ENCODE measurements at regions not wholly inside any gene's neighbourhood (a gene's known extent, or its start where the extent isn't known, plus 50 kb on each side); places are given as distances from the start of the nearest gene placed in this dataset.

DNA sequence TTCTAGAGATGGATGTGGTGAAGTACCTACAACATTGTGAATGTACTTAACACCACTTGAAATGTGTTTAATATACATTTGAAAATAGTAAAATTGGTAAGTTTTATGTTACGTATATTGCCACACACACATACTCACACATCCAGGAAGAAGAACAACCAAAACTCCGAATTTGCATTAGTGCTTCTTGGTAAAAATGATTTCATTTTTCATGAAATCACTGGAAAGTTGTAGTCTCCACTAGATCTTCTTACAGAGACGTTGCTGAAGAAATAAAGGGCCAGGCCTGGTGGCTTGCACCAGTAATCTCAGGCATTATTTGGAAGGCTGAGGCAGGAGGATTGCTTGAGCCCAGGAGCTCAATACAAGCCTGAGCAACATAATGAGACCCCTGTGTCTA is 118.6 kb upstream of the ZNF608 start:
- H3K4me1 Mint-ChIP-seq (ENCODE audit: low read depth, unreplicated experiment): peaks cover 16% of the 10 kb centered on the region
- no peaks in the 10 kb centered on the region for H3K36me3 Mint-ChIP-seq (ENCODE audit: insufficient read depth, unreplicated experiment)
- no peaks in the 10 kb centered on the region for H3K27me3 Mint-ChIP-seq (ENCODE audit: unreplicated experiment)
- intact Hi-C loops (cut with micrococcal nuclease; ENCODE audit: unreplicated experiment): no loop called here
- TF ChIP-seq, protein P1, sequence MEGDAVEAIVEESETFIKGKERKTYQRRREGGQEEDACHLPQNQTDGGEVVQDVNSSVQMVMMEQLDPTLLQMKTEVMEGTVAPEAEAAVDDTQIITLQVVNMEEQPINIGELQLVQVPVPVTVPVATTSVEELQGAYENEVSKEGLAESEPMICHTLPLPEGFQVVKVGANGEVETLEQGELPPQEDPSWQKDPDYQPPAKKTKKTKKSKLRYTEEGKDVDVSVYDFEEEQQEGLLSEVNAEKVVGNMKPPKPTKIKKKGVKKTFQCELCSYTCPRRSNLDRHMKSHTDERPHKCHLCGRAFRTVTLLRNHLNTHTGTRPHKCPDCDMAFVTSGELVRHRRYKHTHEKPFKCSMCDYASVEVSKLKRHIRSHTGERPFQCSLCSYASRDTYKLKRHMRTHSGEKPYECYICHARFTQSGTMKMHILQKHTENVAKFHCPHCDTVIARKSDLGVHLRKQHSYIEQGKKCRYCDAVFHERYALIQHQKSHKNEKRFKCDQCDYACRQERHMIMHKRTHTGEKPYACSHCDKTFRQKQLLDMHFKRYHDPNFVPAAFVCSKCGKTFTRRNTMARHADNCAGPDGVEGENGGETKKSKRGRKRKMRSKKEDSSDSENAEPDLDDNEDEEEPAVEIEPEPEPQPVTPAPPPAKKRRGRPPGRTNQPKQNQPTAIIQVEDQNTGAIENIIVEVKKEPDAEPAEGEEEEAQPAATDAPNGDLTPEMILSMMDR (IDR thresholded peaks at IDR 0.05; ENCODE audit: unreplicated experiment): no peak
- H3K27ac Mint-ChIP-seq (ENCODE audit: unreplicated experiment): no peak overlapping the region
- H3K9me3 Mint-ChIP-seq (ENCODE audit: low read depth, unreplicated experiment): no peaks in the 10 kb centered on the region
- H3K4me3 Mint-ChIP-seq (ENCODE audit: low read depth, unreplicated experiment): no peak overlapping the region
- CTCF ChIA-PET: interaction anchor here (0.7 kb wide), 1 partner anchor 1161 kb away, joined by 3 read pairs; no protein-coding TSS in a partner anchor
- BruUV-seq (replicated peaks): no TSS peak
- DNase-seq: no peak

DNA sequence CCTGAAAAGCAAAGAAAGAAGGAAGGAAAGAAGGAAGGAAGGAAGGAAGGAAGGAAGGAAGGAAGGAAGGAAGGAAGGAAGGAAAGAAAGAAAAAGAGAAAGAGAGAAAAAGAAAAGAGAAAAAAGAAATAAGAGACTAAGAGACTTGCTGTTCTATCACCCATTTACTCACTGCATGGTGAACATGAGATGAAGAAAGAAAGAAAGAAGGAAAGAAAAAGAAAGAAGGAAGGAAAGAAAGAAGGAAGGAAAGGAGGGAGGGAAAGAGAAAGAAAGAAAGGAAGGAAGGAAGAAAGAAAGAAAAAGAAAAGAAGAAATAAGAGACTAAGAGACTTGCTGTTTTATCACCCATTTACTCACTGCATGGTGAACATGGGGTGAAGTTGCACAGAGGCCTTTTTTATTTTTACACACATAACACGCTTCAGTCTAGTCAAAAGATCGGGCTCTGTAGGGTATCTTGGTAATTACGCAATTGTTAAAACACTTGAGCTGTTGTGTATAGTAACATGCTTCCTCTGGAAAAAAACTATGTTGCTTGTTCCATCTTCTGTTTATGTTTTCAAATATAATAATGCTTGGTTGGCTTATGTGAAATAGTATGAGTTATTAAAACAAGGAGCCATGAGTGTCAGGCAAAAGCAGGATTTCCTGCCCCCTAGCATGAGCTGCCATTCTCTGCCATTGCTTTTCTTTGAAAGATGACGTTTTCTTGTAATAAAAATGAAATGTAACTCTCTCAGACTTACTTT is 119.3 kb upstream of the ZNF608 start:
- H3K36me3 Mint-ChIP-seq (ENCODE audit: insufficient read depth, unreplicated experiment): no peaks in the 10 kb centered on the region
- BruUV-seq (replicated peaks): no TSS peak
- intact Hi-C loops (cut with micrococcal nuclease; ENCODE audit: unreplicated experiment): no loop called here
- DNase-seq: no peak
- no peak overlapping the region for H3K27ac Mint-ChIP-seq (ENCODE audit: unreplicated experiment)
- no peaks in the 10 kb centered on the region for H3K27me3 Mint-ChIP-seq (ENCODE audit: unreplicated experiment)
- TF ChIP-seq, protein P1 (IDR thresholded peaks at IDR 0.05; ENCODE audit: unreplicated experiment): no peak
- H3K4me3 Mint-ChIP-seq (ENCODE audit: low read depth, unreplicated experiment): no peak overlapping the region
- H3K4me1 Mint-ChIP-seq (ENCODE audit: low read depth, unreplicated experiment): peaks cover 16% of the 10 kb centered on the region
- CTCF ChIA-PET: interaction anchor here (0.7 to 1.3 kb wide), 2 partner anchors 16 to 1160 kb away, joined by 3 to 4 read pairs; no protein-coding TSS in a partner anchor
- H3K9me3 Mint-ChIP-seq (ENCODE audit: low read depth, unreplicated experiment): no peaks in the 10 kb centered on the region

DNA sequence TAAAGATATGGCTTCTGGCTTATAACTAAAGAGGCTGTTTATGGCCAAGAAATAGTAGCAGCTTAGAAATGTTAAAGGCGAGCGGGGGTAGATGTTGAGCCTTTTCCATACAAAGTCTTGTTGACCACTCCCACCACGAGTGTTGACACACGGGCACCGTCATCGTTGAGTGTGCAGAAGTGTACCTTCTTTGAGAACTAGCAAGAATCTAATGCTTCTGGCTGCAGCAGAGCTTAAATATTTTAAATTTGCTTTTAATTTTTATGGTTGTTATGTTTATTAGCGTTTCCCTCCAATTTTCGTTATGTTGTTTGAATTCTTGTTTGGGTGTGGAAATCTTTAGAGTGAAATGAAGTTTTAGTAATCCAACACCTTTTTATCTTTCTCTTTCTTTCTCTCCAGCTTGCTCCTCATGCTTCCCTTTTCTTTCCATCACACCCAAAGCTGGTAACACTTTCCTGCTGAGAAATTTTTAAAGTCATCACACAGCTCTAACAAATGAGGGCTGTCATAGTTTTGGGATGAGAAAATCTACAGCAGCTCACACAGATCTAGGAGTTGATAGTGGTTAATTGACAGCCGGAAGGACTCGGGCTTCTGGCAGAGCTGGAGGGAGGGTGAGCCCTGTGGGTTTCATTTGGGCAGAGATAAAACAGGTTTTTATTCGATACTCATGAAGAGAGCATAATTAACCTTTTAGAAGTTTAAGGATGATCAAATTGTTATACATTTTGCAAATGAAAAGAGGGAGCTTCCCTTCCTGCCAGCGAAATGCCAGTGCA is 120.1 kb upstream of the ZNF608 start:
- peak overlapping the region; percentile 6 for H3K4me3 Mint-ChIP-seq (ENCODE audit: low read depth, unreplicated experiment)
- peaks cover 16% of the 10 kb centered on the region for H3K4me1 Mint-ChIP-seq (ENCODE audit: low read depth, unreplicated experiment)
- no peaks in the 10 kb centered on the region for H3K9me3 Mint-ChIP-seq (ENCODE audit: low read depth, unreplicated experiment)
- H3K27me3 Mint-ChIP-seq (ENCODE audit: unreplicated experiment): no peaks in the 10 kb centered on the region
- intact Hi-C loops (cut with micrococcal nuclease; ENCODE audit: unreplicated experiment): no loop called here
- no peaks in the 10 kb centered on the region for H3K36me3 Mint-ChIP-seq (ENCODE audit: insufficient read depth, unreplicated experiment)
- no TSS peak for BruUV-seq (replicated peaks)
- CTCF ChIA-PET: interaction anchor here (1.3 kb wide), 1 partner anchor 15 kb away, joined by 4 read pairs; no protein-coding TSS in a partner anchor
- H3K27ac Mint-ChIP-seq (ENCODE audit: unreplicated experiment): no peak overlapping the region
- TF ChIP-seq, protein P1 (IDR thresholded peaks at IDR 0.05; ENCODE audit: unreplicated experiment): no peak
- no peak for DNase-seq

DNA sequence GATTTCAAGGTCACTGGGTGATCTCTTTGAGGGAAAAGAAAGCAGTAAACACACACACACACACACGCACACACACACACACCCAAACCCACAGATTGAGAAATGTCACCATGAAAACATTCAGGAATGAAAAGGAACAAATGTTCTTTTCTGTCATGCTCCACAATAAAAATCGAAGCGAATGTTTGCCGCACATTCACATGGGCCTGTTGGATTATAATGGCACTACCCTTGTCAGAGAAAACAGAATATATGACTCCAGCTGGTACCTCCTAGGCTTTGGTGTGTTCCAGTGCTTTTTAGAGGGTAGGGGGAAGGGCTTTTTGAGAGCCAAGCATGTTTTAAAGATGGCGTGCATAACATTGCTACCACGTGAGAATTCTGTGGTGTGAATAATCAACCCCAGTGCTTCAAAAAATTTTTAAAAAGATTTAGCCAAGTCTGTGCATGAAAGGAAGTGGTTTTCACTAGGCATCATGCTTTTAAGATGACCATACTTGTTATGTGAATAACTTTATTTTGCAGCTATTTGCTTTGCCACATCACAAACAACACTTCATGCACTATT is 120.8 kb upstream of the ZNF608 start:
- BruUV-seq (replicated peaks): no TSS peak
- Mint-ChIP-seq H3K9me3 (ENCODE audit: low read depth, unreplicated experiment) (no peaks in the 10 kb centered on the region), H3K27me3 (ENCODE audit: unreplicated experiment) (no peaks in the 10 kb centered on the region), H3K27ac (ENCODE audit: unreplicated experiment) (no peak overlapping the region), H3K4me1 (ENCODE audit: low read depth, unreplicated experiment) (peaks cover 16% of the 10 kb centered on the region), H3K4me3 (ENCODE audit: low read depth, unreplicated experiment) (no peak overlapping the region), H3K36me3 (ENCODE audit: insufficient read depth, unreplicated experiment) (no peaks in the 10 kb centered on the region)
- DNase-seq: no peak
- intact Hi-C loops (cut with micrococcal nuclease; ENCODE audit: unreplicated experiment): no loop called here
- CTCF ChIA-PET: interaction anchor here (1.3 kb wide), 1 partner anchor 15 kb away, joined by 4 read pairs; no protein-coding TSS in a partner anchor
- TF ChIP-seq, protein P1 (IDR thresholded peaks at IDR 0.05; ENCODE audit: unreplicated experiment): no peak
